ENCODE measurements at regions not wholly inside any gene's neighbourhood (a gene's known extent, or its start where the extent isn't known, plus 50 kb on each side); places are given as distances from the start of the nearest gene placed in this dataset.
"Not testable (repeated sequence)": the region's sequence is repeated elsewhere in the genome, so short reads cannot be mapped to it uniquely, and the experiment has no call there.

DNA sequence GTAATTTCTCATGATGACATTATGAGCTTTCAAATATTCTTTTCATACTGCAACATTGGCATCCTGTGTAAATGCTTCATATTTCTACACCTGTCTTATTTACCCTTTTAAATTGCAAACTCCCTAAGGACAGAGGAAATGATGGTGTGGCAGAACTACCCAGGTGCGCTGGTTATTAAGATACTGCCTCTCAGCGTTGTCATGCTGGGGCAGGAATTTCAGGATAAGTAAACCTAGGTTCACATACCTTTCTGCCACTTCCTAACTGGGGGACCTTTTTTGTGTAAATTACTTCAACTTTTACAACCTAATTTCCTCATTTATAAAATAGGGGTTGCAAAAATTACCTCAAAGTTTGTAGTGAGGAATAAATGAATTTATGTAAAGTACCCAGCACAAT, 137.7 kb upstream of the NBPF26 start:
- not testable (repeated sequence) for H3K4me1 Mint-ChIP-seq; H3K4me3 Mint-ChIP-seq; H3K36me3 Mint-ChIP-seq; H3K27ac Mint-ChIP-seq; DNase-seq (ENCODE audit: low spot score in 2 of 2); H3K9me3 Mint-ChIP-seq; ATAC-seq

- not testable (repeated sequence) for H3K36me3 Mint-ChIP-seq; H3K27ac Mint-ChIP-seq; H3K9me3 Mint-ChIP-seq; H3K4me3 Mint-ChIP-seq; DNase-seq (ENCODE audit: low spot score in 2 of 2); ATAC-seq; H3K4me1 Mint-ChIP-seq
Measured at GRCh38 chr1:120588811-120589210, 134.9 kb upstream of the NBPF26 start.

DNA sequence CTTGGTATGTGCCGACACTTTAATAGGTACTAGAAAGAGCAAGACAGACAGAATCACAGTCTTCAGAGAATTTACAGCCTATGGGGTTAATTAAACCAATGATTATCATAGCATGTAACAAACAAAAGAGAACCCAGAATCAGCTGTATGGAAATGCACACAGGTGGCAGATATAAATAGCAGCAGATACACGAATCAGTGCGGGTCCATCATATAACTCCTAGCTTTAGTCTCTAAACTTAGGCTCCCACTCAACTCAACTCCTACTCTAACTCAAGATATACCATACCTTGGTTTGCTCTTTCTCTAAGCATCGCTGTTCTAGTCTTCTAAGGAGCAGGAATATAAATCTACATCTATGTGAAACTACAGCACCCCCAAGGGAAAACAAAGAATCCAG, 132.0 kb upstream of the NBPF26 start:
- not testable (repeated sequence) for H3K4me3 Mint-ChIP-seq; H3K36me3 Mint-ChIP-seq; H3K9me3 Mint-ChIP-seq; DNase-seq (ENCODE audit: low spot score in 2 of 2); H3K27ac Mint-ChIP-seq; ATAC-seq; H3K4me1 Mint-ChIP-seq

GRCh38 chr1:120592943-120593342, 130.8 kb upstream of the NBPF26 start:
- H3K4me1 Mint-ChIP-seq; H3K36me3 Mint-ChIP-seq; H3K4me3 Mint-ChIP-seq; H3K27ac Mint-ChIP-seq; DNase-seq (ENCODE audit: low spot score in 2 of 2); H3K9me3 Mint-ChIP-seq; ATAC-seq: not testable (repeated sequence)

DNA sequence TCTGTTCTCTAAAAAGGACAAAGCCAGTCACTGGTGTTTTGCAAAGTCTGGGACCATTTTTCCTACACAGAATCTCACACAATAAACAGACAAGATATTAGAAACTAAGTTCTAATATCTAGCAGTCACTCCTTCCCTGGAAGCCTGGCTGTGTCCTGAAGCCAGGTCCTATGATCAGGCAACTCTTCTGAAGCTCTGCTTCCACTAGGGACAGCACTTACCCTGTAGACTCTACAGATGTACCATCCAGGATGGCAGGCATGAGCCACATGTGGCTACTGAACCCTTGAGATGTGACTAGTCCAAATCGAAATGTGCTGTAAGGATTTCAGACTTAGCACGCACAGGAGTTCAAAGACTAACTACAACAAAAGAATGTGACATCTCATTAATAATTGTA, 130.1 kb upstream of the NBPF26 start:
- not testable (repeated sequence) for H3K4me1 Mint-ChIP-seq; H3K4me3 Mint-ChIP-seq; H3K9me3 Mint-ChIP-seq; DNase-seq (ENCODE audit: low spot score in 2 of 2); H3K36me3 Mint-ChIP-seq; ATAC-seq; H3K27ac Mint-ChIP-seq

GRCh38 chr1:120598331-120598951, 125.3 kb upstream of the NBPF26 start:
- not testable (repeated sequence) for H3K36me3 Mint-ChIP-seq; H3K4me1 Mint-ChIP-seq; H3K27ac Mint-ChIP-seq; H3K4me3 Mint-ChIP-seq; DNase-seq (ENCODE audit: low spot score in 2 of 2); H3K9me3 Mint-ChIP-seq; ATAC-seq

DNA sequence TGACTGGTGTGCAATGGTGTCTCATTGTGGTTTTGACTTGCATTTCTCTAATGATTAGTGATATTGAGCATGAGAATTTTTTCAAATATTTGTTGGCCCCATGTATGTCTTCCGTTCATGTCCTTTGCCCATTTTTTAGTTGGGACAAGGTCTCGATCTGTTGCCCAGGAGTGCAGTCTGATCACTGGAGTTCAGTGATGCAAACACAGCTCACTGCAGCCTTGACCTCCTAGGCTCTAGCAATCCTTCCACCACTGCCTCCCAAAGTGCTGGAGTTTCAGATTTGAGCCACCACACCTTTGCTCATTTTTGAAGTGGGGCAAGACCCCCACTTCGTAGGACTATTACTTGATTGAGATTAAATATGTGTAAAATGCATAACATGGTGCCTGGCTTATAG, 124.2 kb upstream of the NBPF26 start:
- not testable (repeated sequence) for H3K9me3 Mint-ChIP-seq; DNase-seq (ENCODE audit: low spot score in 2 of 2); ATAC-seq; H3K4me3 Mint-ChIP-seq; H3K36me3 Mint-ChIP-seq; H3K27ac Mint-ChIP-seq; H3K4me1 Mint-ChIP-seq

DNA sequence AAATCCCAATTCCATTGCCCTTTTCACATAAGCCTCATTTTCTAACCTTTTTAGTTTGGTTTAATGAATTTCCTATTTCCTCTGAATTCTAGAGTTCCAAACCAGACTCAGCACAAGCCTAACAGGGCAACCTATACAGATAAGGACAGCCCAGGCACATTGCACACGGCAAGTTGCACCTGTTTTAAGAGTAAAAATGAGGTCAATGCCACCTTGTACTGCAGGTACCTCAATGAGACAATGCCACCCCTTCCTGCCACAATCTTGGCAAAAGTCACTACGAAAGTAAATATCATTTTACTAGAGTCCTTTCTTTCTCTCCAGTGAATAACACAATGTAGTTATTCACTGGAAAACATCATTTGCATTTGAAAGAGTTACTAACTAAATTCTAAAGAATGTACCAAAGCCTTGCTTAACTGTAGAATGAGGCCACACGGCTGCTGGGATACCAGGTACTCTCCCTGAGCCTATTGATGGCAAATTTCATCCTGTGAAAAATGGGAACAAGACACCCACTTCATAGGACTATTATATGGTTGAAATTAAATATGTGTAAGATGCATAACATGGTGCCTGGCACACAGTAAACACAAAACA, 123.2 kb upstream of the NBPF26 start:
- H3K4me1 Mint-ChIP-seq; H3K27ac Mint-ChIP-seq; H3K36me3 Mint-ChIP-seq; ATAC-seq; DNase-seq (ENCODE audit: low spot score in 2 of 2); H3K9me3 Mint-ChIP-seq; H3K4me3 Mint-ChIP-seq: not testable (repeated sequence)

DNA sequence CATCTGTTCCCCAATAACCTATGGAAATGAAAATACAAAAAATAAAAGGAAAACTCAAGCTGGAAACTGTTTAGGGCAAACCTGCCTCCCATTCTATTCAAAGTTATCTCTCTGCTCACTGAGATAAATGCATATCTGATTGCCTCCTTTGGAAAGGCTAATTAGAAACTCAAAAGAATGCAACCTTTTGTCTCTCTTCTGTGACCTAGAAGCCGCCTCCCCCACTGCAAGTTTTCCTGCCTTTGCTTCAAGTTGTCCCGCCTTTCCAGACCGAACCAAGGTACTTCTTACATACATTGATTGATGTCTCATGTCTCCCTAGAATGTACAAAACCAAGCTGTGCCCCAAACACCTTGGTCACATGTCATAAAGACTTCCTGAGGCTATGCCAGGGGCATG, 115.9 kb upstream of the NBPF26 start:
- not testable (repeated sequence) for H3K4me1 Mint-ChIP-seq

DNA sequence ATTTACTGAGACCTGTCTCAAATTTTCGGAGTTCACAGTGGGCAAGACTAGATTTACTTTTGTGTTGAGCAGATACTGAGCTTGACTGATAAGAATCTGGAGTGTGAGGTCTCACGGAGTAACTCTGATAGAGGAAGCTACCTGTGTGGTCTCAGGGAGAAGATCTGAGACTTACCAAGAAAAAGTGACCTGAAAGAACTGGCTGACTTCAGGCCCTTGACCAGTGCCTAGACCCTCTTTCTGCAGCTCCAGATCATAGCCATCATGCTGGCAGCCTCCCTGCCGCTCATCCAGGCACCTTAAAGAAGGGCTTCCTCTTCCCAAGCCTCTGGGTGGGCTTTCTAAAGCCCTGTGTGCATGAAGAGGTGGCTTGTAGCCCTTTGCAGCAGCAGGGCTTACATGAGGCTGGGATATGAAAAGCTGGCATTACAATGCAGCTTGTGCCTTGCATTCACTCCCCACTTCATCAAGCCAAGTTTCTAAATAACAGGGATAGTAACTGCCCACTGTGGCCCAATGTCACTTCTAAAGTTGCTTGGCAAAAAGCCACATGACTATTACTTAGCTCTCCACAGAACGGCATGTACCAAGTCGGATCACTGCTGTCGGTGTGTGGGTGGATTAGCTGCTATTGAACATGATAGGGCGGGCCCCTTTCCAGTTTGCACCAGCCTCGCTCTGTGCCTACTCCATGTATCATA, 115.3 kb upstream of the NBPF26 start:
- H3K4me3 Mint-ChIP-seq; H3K27ac Mint-ChIP-seq; H3K4me1 Mint-ChIP-seq; ATAC-seq; DNase-seq (ENCODE audit: low spot score in 2 of 2); H3K9me3 Mint-ChIP-seq; H3K36me3 Mint-ChIP-seq: not testable (repeated sequence)

More for the DNA sequence above, 115.9 kb upstream of the NBPF26 start:
- ATAC-seq; H3K9me3 Mint-ChIP-seq; DNase-seq (ENCODE audit: low spot score in 2 of 2); H3K4me3 Mint-ChIP-seq; H3K27ac Mint-ChIP-seq; H3K36me3 Mint-ChIP-seq: not testable (repeated sequence)

GRCh38 chr1:120609015-120609573, 114.7 kb upstream of the NBPF26 start:
- H3K9me3 Mint-ChIP-seq: not testable (repeated sequence)

GRCh38 chr1:120609834-120610233, 113.9 kb upstream of the NBPF26 start:
- not testable (repeated sequence) for H3K27ac Mint-ChIP-seq; DNase-seq (ENCODE audit: low spot score in 2 of 2); H3K36me3 Mint-ChIP-seq; H3K9me3 Mint-ChIP-seq; H3K4me3 Mint-ChIP-seq; H3K4me1 Mint-ChIP-seq; ATAC-seq

More at GRCh38 chr1:120609015-120609573, 114.7 kb upstream of the NBPF26 start:
- not testable (repeated sequence) for DNase-seq (ENCODE audit: low spot score in 2 of 2); H3K4me1 Mint-ChIP-seq; H3K4me3 Mint-ChIP-seq; ATAC-seq; H3K27ac Mint-ChIP-seq; H3K36me3 Mint-ChIP-seq

DNA sequence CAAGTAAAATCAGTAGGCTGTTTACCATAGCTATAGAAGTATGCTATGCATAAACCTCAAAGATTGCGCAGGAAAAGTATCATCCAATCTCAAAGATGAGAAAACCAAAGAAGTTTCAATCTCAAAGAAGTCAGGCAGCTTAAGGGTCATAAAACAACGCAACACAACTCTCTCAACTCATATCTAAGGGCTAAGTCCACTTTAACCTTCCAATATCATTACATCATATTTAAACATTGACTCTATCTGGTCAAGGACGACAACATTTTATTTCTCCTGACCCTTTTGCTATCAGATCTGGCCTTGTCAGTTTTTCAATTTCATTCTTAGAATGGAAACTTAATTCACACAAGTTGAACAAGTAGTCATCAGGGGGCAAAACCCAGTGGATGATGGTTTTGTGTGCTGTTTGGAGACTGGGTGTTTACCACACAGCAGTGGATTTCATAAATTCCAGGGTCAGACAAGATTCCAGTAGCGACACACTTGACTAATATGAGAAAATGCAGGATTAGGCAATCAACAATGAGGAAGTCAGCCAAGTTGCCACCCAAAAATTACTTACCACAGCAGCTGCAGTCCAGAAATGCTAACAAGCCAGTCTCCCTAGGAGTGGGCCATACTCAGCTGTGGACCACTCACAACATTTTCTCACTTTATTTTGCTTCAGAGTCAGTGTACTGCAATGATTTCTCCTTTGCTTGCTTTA, 108.7 kb upstream of the NBPF26 start:
- not testable (repeated sequence) for H3K4me3 Mint-ChIP-seq; H3K4me1 Mint-ChIP-seq; H3K36me3 Mint-ChIP-seq; DNase-seq (ENCODE audit: low spot score in 2 of 2); ATAC-seq; H3K9me3 Mint-ChIP-seq; H3K27ac Mint-ChIP-seq

DNA sequence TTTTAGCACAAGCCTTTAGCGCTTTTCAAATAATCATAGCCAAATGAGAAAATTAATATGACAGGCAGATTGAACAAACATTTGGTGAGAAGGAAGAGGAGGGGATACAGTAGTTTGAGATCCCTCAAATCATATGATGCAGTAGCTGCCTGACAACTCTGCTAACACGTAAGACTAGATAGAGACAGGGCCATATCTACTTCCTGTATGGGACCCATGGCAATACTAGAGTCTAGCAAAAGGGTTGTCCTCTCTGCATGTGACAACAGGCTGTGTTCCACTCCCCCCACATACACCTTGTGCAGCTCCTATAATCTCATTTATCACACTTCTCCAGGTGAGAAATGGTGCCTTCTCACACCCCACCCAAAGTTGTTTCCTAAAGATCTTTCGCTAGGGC, 106.3 kb upstream of the NBPF26 start:
- not testable (repeated sequence) for H3K4me3 Mint-ChIP-seq; H3K9me3 Mint-ChIP-seq; ATAC-seq; H3K27ac Mint-ChIP-seq; H3K36me3 Mint-ChIP-seq; H3K4me1 Mint-ChIP-seq; DNase-seq (ENCODE audit: low spot score in 2 of 2)

All from stimulated activated effector memory CD8-positive, alpha-beta T cell treated with anti-CD3 and anti-CD28 coated beads, Interleukin-12 subunit alpha, Interleukin-12 subunit beta, amount 100 ng/mL, for 72 hours (primary cell).